DMS53 treated with DMSO at 0.1 percent for 48 hours (cell line): ENCODE measurements at regions not wholly inside any gene's neighbourhood (a gene's known extent, or its start where the extent isn't known, plus 50 kb on each side); places are given as distances from the start of the nearest gene placed in this dataset.
"Not testable (repeated sequence)": the region's sequence is repeated elsewhere in the genome, so short reads cannot be mapped to it uniquely, and the experiment has no call there.

ENCODE experiments used
- DNase-seq: peaks from one replicate; lab custom pipeline; 2025; ENCODE audit not compliant: unreplicated experiment; lab: John Stamatoyannopoulos, UW

DNA sequence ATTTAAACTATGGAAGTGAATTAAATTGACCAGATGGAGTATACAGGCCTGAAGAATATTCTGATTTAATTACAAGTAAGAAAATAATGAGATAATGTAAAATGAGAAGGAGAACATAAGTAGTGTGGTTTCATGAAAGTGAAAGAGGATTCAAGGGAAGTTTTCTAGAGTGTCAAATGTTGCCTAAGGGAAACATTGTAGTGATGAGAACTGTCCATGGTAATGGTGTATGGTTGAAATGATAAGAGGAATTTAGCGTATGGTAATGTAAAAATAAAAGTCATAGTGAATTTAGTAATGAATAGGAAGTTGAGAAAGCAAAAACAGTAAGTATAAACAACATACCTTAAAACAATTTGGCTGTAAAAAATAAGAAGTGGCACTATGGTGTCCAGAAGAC, 1954.6 kb upstream of the FLRT2 start:
- DNase-seq = no peak

DNA sequence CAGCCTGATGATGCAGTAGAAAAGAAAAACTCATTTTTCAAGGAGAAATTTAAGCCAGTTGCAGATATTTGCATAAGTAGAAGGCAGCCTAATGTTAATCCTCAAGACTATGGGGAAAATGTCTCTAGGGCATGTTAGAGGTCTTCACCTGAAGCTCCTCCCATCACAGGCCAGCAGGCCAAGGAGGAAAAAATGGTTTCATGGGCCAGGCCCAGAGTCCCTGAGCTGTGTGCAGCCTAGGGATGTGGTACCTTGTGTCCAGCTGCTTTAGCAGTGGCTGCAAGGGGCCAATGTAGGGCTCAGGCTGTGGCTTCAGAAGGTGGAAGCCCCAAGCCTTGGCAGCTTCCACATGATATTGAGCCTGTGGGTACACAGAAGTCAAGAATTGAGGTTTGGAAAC, 1946.7 kb upstream of the FLRT2 start:
- DNase-seq = no peak

DNA sequence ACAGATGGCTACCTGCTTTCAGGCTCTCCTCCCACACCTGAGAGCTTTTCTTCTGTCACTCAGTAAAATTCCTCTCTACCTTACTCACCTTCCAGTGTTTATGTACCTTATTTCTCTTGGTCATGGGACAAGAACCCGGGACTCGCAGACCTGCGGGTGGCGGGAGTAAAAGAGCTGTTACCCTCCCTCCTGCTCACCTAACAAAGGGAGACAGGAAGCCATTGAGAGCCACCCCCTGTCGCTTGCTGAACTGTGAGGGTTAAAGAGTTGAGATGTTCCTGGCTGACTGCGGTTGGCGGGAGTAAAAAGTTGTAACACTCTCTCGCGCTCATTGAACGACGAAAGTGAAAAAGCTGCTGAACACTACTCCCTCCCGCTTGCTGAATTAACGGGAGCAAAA, 1935.1 kb upstream of the FLRT2 start:
- no peak for DNase-seq

DNA sequence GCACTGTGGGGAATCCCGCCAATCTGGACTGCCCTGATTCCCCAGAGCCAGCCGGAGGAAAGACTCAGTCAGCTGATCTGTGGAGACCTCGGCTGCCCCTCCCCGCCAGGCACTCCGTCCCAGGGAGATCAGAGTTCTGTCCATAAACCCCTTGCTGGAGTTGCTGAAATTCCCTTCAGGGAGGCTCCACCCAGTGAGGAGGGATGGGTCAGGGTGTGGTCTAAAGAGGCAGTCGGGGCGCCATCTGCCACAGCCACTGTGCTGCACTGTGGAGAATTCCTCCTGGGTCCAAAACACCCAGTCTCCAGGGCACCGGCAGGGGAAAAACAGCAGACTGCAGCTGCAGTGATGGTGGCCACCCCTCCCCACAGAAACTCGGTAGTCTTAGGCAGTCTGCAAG, 1922.3 kb upstream of the FLRT2 start:
- no peak for DNase-seq

DNA sequence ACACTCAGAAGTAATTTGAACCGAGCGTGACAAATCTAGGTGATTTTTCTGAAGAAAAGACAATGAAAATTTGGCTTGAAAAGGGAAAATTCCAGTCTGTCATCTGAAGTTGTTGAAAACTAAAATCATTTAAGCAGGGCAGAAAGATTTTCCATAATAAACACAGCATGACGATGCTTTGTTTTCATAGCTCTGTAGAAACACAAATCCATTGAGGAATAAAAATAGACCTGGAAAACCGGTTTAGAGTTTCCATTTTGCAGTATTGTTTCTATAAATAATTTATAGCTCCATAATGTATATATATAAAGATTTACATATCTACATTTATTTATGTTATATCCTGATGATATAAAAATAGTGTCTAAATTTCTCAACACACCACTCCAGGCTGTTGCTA, 1918.5 kb upstream of the FLRT2 start:
- DNase-seq = no peak

DNA sequence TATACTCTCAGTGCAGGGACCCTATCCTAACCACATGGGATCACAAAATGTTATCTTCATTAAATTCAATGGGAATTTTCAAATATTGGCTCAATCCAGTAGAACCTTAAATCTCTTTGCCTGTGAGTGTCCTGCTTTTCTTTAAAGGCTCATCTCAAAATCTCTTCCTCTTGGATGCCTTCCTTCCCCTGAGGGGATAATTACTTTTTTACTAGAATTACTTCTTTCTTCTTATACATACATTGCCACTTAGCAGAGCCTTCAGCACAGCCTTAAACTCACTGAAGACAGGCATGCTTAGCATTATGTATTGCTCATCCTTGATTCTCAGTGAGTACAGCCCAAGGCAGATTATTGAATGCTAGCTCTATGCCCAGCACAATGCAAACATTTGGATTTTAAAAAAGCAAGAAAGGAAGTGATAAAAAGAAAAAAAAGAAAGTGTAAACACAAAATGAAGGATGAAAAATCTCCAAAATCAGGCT, 1918.0 kb upstream of the FLRT2 start:
- no peak for DNase-seq

DNA sequence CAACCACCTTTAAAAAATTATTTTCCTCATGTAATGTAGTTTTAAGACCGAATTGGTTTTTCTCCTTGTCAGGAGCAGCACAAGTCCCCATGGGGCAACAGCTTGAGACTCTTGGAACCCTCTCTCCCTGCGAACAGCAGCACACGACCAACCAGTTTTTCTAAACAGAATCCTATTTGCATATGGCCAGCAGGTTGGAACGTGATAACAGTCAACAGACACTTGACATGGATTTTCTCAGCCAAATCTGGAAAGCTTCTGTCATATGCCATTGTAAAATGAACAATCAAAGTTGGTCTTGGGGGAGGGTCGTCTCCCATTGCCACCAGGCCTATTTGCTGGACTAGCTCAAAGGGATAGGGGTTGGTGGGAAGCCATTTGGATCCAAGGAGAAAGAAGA, 1915.0 kb upstream of the FLRT2 start:
- DNase-seq = no peak

DNA sequence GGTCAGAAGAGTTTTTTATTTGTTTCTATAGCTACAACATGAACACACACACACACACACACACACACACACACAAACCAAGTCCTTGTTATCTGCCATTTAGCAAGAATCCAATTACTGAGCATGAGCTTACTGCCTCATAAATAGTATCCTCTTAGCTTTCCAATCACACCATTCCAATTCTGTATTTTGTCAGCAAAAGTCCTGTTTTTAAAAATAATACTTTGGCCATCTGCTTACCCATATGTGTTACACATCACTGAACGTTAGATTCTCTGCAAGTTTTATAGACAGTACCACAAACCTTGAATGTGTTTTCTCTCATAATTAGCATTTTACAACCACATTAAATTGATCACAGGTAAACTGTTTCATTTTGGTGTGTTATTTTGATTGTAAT, 1905.4 kb upstream of the FLRT2 start:
- DNase-seq = no peak

DNA sequence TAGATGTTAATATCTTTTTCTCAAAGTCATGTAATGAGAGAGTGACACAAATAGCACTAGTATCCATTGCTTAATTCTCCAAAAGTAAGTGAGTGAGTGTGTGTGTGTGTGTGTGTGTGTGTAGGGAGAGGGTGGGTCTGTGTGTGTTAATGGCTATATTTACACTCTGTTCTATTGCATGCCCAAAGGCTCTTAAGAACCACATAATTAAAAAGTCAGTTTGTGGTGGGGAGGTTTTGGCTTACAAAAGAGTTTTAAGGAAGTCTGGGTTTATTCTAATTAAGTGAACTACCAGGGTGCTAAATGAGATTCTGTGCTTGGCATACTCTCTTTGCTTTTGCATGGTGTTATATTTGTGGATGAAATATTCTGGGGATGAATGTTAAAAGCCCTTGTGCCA, 1897.6 kb upstream of the FLRT2 start:
- no peak for DNase-seq

DNA sequence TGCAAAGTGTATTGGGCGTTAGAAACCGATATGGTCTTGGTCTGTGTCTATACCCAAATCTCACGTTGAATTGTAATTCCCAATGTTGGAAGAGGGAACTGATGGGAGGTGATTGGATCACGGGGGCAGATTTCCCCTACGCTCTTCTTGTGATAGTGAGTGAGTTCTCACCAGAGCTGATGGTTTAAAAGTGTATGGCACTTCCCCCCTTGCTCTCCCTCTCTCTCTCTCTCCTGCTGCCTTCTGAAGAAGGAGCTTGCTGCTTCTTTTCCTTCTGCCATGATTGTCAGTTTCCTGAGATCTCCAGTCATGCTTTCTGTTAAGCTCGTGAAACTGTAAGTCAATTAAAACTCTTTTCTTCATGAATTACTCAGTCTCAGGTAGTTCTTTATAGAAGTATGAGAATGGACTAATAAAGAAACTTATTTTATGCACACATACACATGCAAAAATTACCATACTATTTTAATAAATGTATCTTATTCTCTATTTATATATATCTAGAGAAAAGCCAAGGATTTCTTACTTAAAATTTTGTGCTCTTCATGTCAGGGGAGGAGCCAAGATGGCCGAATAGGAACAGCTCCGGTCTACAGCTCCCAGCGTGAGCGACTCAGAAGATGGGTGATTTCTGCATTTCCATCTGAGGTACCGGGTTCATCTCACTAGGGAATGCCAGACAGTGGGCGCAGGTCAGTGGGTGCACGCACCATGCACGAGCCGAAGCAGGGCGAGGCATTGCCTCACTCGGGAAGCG, 1891.0 kb upstream of the FLRT2 start:
- DNase-seq = peak; percentile 23

DNA sequence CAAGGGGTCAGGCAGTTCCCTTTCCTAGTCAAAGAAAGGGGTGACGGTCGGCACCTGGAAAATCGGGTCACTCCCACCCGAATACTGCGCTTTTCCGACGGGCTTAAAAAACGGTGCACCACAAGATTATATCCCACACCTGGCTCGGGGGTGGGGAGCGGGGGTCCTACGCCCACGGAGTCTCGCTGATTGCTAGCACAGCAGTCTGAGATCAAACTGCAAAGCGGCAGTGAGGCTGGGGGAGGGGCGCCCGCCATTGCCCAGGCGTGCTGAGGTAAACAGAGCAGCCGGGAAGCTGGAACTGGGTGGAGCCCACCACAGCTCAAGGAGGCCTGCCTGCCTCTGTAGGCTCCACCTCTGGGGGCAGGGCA, 1890.5 kb upstream of the FLRT2 start:
- not testable (repeated sequence) for DNase-seq

DNA sequence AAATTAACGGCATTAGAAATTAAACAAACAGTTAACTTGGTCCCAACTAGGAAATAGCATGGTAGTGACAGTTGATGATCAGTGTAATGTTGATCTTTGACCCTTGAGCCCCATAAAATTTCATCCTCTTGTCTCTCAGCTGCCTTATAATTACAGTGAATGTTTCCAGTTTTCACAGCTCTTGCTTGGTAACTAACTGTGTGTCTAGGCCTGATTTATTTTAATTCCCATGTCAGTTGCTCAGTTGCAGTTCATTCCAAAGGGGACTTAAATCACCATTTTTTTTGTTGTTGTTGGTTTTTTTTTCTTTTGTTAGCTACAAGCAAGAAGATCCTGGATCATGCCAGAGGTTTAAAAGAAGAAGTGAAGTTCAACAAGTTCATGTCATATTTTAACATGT, 1883.7 kb upstream of the FLRT2 start:
- DNase-seq = no peak

DNA sequence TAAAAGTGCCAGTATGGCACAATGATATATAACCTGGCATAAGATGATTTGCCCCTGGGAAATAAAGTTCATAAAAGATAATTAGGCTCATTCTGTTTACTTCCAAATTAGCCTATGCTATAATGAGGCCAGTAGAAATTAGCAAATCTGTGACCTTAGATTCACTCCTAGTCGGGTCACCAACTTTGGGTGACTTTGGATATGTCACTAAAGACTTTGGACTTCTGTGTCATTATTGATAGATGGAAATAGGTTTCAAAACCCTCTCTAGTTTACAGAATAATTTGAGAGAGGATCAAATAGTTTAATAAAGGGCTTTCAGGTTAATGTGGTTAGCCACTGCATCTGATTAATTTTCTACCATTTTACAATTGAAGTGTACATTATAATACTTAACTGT, 1869.3 kb upstream of the FLRT2 start:
- no peak for DNase-seq

DNA sequence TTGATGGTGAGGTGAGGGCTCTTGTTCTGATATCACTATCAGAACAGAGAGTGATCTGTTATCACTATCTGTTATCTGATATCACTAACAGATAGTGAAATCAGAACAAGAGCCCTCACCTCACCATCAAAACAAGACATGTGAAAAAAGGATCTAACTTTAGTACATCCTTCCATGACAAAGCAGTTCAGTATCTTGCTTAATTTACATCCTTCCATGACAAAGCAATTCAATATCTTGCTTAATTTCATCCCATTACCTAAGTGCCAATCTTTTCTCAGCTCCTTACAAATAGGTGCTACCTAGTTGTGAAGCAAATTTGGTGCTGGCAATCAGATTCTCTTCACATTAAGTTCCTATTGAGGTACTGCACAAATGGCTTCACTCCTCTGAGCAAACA, 1865.6 kb upstream of the FLRT2 start:
- DNase-seq = no peak

DNA sequence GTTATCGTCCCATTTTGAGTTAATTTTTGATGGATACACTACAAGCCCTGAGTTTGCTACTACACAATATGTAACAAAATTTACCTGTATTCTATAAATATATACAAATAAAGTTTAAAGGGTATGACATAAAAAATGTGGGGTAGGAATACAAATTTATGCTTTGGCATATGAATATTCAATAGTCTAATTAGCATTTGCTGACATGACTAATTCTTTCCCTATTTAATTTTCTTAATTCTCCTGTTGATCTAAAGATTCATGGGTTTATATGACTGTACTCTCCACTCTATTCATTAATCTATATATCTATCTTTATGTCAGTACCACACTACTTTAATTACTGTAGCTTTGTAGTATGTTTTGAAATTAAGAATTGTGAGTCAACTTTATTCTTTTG, 1840.7 kb upstream of the FLRT2 start:
- DNase-seq = no peak

DNA sequence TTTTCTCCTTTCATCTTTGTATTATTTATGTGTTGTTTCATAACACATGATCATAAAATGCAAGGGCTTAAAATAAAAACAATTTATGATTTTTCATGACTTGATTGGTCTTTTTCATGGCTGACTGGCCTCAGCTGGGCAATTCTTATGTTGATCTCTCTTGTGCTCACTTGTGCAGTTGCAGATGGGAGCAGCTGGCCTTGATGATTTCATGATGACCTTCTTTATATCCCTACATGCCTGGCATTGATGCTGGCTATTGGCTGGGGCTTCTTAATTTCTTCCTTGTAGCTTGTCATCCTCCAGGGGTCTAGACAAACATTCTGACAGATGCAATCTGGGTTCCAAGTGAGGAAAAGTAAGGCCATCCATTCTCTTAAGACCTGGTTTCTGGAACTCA, 1832.8 kb upstream of the FLRT2 start:
- no peak for DNase-seq

DNA sequence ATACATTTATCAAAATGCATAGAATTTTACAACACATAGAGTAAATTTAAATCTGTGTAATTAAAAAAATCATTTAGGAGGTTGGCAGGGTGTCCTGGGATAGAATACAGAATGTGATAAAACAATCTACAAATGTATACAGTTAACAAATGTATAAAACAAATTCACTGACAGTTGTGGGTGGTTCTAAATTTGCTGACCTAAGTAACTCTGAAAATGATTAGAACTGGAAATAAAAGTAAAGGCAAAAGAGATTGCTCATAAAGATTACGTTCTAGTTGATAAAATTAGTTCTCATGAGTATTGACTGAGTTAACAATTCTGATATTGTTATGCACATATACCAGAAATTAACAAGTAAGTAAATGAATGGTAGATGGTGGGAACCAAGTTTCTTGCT, 1827.3 kb upstream of the FLRT2 start:
- DNase-seq = no peak

DNA sequence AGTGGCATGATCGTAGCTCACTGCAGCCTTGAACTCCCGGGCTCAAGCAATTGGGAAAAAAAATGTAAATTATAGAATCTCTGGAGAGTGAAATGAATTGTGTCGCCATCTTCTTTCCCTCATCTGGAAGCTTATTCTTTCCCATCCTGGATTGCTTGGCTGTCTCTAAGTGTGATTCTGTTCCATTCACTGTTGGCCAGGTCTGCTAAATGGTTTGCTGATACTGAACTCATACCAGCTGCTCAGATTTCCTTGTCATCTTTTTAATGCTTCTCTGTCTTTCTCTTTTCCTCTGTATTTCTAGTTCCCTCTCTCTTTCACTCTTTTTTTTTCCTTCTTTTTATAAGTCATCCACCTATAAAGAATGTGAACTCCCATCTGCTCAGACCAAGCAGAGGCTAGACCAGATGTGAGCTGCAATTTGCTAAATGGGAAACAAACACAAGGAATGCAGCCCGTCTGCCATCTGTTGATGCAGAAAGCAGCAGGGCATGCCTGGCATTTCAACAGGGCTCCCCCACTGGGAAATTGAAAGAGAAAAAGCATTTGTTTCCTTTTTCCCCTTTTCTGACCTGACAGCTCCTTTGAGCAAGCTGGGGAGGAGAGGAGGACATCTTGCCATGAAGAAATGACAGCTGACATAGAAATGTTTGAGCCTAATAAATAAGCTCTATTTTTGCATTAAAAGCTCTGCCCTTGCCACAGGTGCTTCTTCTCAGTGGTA, 1823.6 kb upstream of the FLRT2 start:
- DNase-seq = no peak

DNA sequence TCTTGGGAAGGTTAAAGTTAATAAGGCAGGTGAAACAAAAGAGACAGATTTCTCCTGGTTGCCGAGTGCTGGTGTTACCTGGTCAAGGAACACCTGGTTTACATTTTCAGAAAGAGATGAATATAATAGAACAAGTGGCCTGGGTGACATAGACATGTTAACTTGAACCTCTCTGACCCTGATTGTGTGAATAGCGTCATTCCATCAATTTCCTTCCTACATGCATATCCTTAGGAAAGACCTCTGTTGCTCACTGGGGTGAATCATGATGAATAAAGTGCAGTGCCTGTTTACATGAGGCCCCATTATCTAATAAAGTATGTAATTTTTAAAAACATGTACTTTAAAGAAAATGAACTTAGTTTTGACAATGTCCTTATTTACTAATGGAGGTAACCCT, 1822.9 kb upstream of the FLRT2 start:
- DNase-seq = no peak

DNA sequence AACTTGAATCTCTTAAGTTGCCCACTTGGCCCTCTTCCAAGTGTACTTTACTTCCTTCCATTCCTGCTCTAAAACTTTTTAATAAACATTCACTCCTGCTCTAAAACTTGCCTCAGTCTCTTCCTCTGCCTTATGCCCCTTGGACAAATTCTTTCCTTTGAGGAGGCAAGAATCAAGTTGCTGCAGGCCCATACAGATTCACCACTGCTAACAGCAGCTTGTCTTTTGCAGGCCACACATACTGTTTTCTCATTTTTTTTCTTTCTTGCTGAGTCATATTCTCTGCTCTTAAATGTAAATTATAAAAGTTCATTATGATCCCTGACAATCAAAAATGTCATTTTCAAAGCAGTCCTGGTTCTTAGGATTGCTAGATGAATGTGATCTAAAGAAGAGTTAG, 1820.8 kb upstream of the FLRT2 start:
- DNase-seq = no peak

DNA sequence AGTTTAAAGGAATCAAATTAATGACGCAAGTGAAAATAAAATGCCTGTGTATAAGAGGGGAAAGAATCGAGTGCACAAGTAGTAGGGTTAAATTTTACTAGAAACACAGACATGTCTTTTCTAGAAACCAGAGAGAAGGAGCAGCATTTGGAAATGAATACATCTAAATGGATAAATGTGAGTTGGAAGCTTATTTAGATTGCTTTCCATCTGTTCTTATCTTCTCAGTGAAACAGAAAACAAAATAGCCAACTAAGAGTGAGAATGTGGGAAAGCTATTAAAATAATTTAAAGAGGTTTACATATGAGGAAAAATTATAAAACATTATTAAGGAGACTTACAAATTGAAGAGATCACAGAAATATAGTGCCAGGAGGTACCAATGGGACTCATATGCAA, 1818.9 kb upstream of the FLRT2 start:
- no peak for DNase-seq

DNA sequence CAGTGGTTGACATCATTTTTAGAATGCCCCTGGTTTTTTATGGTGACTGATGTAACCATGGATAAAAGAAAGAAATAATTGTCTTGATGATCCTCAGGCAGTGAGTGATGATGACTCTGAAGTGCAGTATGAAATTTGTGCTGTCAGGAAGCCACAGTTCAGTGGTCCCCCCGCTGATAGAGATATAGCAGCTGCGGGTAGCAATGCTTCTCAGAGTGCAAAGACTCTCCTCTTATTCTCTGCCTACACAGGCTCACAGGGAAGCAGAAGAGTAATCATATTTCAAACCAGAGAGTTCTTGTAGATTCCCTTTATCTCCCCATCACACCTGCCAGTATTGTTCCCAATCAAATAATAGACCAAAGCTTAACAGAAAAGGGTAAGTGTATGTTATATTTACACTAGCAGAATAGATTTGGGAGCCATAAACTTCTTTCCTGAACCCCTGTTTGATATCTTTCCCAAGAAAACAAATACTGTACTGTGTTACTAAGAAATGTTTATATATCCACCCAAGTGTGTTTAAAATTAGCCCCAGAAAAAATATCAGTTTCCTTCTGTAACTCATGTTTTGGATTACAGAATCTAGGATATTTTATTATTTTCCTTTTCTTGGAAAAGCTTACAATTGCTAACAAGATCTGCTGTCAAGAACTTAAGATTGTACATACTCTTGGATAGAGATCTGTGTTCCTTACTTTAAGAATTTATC, 1817.4 kb upstream of the FLRT2 start:
- no peak for DNase-seq
